NCI-H446 (cell line): ENCODE measurements at regions not wholly inside any gene's neighbourhood (a gene's known extent, or its start where the extent isn't known, plus 50 kb on each side); places are given as distances from the start of the nearest gene placed in this dataset.

ENCODE experiments used
- DNase-seq, 2 experiments: peaks; one replicate each; lab custom pipeline; 2025; lab: John Stamatoyannopoulos, UW

DNA sequence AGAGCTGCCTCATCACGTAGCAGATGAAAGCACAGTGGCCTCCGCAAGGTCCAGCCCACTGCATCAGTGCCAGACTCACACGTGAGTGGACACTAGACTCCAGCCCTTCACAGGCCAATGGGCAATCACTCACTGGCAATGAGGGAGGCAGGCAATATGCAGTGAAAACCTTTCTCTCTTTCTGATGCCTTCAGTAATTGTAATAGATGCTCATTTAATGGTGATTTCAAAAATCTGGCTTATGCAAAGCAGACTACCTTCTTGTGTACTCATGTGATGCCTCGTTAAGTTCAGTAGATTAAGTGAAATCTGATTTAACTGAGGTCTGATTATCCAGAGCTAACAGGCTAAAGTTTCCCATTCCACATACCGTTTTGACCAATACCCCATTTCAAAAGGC is 546.9 kb downstream of the MIAT start:
- DNase-seq, result no peak

DNA sequence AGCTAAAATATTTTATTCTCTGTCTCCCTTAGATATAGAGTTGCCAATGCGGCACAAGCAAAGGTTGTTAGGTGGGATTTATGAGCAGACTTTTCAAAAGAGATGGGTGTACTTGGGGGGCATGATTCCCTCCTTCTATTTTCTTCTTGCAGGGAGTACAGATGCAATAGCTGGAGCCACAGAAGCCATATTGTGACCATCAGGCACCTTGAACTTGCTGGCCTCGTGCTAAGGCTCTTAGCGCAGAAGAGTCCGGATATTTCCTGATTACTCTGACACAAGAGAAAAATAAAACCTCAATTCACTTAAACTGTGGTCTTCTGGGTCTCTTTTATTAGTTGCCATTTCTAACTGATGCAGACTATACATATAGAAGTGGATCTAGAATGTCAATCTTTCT is 547.4 kb downstream of the MIAT start:
- no peak for DNase-seq

DNA sequence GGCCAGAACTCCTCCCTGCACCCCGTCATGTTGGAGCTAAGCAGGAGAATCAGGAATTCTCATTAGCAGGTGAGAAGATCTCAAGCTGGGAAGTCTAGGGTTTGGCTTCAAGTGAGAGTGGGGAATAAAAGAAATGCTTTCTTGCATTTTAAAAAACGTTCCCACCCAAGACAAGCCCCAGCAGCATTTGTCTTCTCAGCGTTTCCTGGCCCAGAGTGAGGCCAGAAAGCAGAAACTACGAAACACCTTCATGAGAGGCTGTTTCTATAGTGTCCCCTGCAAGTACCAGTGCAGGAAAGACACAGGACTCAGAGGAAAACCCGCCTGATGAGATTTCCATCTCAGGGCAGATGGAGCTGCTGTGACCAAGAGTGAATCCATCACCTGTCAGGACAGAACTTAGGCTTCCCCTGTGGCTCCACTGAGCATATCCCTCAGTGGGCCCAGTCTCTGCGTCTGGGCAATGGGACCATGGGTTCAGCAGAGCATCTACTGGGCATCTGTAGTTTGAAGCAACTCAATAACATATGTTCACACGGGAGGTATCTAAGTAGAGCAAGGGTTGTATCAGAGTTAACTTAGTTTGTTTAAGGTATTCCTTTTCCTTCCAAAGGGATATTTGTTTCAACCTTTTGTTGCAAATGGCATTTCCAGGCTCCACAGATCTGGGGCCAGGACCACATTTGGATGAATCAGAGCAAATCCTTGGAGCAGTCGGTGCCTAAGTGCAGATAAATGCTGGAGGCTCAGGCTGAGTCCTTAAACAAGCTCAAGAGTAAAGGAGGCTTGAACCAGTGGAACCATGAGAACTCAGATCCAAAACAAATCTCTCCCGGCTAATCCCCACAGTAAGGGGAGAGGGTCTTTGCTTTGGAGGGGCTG is 548.3 kb downstream of the MIAT start:
- DNase-seq, result no peak

DNA sequence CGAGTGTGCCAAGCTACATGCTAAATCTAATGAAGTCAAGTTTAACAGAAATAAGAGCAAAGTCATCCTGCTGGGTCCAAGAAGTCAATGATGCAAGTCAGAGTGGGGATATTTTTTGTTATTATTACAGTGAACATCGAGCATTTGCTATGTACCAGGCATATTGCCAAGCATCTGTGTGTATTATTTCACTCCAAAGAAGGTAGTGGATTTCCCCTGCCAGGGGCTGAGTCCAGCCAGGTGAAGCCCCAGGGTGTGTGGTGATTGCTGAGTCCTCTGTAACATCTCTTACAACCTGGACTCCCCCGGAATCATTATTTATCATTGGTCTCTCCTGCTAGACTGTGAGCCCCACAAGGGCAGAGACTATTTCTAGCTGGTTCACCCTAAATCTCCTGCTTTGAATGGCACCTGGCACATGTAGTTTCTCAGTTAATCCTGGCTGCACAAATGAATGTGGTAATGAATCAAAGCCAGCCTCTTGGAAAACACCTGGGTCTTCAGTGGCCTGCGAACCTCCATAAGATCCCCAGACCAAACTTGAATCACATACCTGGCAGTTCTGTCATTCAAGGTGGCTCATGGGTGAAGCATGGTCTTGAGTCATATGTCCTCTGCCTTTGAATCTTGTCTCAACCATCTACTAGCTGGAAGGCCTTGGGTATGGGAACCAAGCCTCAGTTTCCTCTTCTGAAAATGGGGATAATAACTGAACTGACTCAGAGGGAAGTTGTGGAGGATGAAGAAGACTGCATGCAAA is 549.2 kb downstream of the MIAT start:
- DNase-seq, result peak; percentile 20 to 52

DNA sequence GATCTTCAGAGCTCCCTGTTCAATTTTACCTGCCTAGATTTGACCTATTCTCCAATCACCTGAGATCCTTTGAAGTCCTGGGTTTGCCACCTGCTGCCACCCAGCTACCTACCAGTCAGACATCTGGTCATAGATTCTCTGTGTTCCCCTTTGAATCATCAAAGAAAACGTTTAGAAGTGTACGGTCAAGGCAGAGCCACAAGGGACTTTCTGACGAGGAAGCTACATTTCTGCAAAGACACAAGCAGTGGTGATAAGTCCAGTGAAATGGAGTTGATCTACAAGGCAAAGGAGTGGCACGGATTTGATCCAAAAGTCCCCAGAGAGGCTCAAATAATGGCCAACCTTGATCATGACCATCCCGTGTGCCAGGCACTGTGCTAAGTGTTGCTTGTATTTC is 549.9 kb downstream of the MIAT start:
- DNase-seq, result no peak

DNA sequence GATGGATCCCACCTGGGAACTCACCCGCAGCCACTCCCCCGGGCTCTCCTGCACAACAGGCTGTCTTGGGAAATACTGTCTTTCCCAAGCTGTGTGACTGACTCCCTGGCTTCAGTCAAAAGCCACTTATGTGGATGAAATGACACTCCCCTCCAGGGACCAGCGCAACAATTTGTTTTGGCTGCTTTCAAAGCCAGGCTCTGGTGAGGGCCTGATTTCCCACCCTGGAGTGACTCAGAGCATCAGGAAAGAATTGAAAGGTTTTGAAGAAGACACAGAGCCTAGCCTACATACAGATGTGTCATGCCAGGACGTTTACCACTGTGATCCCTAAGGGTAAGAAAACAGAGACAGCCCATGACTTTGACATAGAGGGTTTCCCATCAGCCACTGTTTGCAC is 550.5 kb downstream of the MIAT start:
- DNase-seq, result no peak

DNA sequence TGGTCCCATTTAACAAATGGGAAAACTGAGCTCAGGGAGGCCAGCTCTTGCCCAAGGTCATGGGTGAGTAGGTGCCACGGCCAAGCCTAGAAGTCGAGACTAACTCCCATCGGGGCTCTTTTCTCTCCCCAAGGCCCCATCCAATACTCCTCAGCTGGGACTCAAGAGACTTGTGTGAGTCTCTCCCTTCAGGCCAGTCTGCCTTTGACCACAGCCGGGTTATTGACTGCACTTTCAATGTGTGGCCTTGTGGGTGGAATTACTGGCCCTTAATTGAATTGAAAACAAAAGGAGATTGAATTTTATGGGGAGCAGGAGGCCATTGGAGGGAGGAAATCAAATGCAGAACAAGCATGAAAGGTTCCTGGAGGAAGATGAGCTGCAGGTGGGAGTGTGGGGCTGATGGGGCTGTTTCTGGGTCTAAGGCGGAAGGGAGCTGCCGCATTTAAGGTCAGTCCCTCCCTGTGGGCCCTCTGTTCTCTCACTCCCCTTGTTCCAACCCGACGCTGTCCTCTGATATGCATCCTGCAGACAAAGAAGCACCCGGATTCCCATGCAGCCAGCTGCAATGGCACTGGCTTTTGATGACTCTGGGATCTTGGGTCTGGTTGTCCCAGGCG is 552.8 kb downstream of the MIAT start:
- DNase-seq, result no peak

DNA sequence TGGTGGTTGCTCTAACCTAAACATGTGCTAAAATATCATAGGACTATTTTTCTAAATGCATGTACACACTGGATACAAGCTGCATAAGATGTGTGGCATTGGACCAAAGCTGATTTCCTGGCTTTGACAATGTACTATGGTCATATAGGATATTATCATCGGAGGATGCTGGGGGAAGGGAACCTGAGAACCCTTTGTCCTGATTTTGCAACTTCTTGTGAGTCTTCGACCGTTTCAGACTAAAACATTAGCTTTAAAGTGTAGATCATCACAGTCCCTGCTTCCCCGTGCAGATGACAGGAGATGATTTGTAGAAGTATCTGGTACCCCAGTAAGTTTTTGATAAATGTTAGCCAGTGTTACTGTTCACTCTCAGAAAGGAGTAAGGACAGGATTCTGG is 554.7 kb downstream of the MIAT start:
- DNase-seq, result no peak

DNA sequence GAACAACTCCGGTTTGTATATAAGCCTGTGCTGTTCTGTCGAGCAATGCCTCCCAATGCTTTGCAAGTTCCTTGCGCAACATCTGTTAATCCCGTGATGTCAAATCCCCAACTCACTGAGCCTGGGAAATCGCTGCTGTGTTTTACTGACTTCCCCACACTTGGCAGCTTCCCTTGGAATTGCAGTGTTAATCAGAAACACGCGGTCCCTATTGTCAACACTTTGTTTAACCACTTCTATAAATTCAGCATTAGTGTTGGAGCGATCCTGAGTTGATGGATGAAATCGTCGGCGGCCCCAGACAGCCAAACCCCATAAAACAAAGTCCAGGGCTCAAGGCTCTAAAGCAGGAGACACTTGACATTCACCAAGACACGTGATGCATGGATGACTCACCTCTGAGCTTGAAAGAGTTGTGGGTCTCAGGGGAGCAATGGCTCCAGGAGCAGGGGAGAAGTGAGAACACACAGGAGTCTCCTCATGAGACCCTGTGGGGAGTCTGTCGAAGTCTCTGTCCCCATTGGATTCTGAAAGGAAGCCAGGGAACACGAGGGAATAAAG is 555.3 kb downstream of the MIAT start:
- DNase-seq, result peak in 1 of 2 experiments; percentile 58

DNA sequence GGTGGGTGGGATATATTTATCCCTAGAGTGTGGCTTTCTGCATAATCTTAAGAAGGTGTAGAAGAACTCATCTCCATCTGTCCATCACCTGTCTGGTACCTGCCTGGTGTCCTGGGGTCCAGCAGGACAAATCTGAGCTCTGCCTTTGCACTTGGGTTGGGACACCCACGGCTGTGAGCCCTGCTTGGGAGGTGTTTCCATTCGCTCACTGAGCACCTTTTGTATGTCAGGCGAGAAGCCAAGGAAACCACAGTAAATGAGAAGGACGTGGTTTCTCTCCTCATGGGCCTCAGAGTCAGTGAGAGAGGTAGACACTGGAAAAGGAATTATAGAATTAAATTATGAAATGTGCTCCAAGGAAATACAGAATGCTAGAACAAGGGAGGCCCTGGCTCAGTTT is 555.9 kb downstream of the MIAT start:
- no peak for DNase-seq

DNA sequence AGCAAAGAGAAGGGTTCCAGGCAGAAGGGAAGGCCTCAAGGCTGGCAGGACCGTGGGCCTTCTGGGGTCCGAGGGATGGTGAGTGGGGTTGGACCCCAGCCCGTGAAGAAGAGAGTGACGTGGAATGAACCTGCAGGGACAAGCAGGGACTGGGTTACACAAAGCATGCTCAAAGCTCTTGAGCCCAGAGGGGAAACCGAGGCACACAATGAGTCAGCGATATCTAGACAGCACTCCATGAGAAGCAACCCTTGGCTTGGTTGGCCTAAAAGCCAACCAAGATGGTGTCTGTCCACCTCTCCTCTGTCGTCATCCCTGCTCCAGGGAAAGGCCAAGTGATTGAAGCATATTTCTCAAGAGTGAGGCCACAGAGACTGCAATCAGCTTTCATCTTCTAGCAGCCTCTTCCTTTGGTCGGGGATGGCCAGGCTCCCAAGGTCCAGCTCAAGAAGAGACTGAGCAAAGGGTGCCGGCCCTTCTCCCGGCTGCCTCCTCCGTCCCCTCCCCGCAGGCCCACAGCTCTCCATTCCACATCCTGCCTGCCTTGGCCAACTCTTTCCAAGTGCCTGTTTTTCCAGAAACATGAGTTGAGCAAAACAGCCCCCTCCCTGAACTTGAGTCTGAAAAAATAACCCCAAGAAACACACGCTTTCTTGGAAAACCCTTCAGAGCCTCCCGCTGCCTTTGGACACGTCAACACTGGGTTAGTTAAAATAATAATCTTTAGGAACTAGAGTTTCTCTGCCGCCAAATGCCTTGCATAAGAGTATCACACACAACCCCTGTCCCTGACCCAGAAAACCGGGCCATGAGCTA is 556.6 kb downstream of the MIAT start:
- no peak for DNase-seq

DNA sequence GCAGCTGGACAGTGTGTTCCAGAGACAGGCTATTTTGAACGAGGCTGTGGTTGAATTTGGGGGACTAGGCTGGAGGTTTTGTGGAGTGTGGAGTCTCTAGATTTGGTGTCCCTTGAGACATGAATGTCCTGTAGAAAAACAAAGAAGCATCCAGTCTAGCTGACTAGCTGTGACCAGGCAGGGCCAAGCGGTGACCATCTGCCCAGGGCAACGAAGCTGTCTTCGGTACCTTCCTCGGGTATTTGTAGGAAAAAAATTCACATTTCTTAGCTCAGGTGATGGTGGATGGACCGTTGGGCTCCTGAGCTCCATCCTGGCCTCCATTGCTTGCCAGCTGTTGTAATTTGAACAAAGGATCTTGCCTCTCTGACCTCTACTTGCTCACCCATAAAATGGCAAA is 557.3 kb downstream of the MIAT start:
- no peak for DNase-seq

DNA sequence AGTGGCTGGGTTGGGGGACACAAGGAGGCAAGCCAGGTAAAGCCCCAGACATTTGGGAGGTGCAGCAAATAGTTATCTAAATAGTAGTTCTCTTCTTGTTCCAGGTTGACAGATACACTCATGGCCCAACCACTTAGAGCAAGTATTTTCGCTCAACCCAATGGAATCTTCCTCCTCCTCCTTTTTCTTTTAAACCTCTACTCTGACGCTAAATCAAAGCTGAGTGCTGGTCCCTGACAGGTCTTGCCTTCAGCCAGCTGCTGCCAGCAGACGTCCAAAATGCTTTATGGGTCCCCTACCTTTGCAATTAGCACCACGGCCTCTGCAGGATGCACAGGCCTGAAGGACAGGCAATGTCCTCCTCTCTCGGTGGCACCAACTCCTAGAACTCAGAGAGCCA is 558.5 kb downstream of the MIAT start:
- no peak for DNase-seq

DNA sequence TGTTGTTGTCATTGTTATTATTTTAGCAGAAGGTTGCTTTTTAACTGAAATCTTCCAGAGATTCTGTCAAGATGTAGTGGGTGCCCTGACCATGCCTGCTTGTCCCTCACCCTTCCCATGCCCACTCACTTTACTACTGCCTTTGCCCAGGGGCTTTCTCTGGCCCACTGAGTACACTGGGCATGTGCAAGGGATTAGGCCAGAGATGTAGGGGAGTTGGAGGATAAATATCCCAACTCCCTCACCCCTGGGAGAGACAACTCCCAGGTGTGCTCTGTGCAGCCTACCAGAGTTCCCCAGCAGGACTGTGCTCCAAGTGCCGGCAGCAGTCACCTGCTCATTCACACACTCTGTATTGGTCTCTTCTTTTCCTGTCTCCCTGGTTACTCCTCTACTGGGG is 559.1 kb downstream of the MIAT start:
- DNase-seq, result no peak

DNA sequence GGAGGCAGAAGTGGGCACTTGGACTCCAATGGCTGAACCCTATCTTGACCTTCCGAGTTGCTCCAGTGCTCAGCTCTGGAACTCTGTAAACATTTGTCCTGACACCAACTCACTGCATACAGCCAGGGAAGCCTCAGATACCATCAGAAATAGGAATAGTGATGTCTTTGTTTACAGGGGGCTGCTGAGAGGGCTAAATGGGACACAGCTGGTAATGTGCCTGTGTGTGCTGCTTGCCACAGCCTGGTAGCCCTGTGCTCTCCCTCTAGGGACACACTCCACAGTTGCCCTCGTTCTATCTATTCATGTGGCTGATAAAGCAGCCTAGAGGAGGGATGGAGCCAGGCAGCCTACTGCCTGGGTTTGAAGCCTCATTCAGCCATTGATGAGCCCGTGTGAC is 559.8 kb downstream of the MIAT start:
- no peak for DNase-seq

DNA sequence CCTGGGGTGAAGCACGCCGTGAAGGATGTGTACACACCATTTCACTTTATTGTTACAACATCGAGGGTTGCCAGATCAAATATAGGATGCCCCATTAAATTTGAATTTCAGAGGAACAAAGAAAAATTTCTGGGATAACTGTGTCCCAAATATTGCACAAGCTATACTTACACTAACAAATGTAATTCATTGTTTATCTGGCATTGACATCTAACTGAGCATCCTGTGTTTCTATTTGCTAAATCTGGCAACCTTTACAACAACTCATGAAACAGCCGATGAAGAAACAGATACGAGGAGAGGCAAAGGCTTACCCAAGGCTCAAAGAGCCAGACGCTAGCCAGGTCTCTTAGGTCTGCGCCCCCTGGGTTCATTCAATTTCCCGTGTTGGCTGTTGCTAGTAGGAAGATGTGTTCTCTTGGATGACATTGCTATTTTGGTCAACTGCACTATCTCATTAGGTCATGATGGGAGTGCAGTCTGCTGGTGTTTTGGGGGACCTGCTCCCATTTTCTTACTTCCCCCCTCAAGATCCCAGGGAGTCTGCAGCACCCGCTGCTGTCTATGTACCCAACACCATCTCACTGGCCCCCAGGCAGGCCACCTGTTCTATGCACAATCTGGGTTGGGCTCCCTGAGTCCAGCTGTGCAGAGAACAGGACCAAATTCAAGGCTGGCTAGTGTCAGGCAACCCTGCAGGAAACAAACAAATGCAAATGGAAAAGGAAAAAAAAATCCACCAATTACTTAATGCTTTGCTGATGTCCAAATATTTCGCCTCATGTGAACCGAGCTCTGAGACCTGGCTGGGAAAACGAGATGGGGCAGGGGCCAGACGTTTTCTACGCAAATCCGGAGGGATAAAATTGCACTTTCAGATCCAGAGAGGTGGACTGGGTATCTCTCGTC is 560.9 kb downstream of the MIAT start:
- no peak for DNase-seq

DNA sequence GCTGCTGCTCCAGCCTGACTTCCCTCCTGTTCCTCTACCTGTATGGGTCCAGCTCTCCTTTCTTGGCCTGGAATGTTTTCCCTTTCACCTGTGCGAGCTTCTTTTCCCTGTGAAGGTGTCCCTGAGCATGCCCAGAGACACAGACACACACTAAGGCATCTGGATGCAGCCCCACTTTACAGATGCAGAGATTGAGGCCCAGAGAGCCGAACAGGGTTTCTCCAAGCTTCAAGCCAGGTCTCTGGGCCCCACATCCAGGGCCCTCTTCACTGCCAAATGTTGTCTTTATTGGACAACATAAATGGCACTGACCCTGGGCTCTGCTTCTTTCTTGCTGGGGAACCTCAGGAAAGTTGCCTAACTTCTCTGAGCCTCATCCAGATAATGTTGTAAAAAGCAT is 561.6 kb downstream of the MIAT start:
- DNase-seq, result no peak

DNA sequence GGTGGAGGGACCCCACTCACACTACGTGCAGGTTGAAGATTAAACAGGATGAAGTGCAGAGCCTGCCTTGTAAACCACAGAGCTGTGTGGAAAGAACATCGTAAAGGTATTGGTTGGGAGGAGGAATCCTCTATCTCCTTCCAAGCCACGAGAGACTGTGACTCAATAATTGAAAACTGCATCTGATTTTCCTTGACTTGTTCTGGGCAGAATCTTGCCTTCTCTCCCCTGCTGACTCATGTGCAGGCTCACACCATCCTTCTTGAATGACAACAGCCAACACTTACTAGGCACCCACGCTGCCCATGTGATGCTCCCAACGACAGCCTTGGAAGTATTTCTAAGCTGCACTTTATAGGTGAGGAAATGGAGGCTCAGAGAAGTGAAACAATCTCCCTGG is 563.0 kb downstream of the MIAT start:
- DNase-seq, result no peak

DNA sequence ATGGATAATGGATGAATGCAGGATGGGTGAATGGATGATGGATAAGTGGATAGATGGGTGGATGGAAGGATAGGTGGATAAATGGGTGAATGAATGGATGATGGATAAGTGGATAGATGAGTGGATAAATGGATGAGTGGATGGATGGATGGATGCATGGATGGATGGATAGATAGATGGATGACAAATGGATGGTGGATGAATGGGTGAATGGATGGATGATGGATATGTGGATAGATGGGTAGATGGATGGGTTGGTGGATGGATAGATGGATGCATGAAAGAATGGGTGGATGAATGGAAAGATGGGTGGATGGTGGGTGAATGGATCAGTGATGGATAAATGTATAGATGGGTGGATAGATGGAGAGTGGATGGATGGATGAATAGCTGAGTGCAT is 564.8 kb downstream of the MIAT start:
- DNase-seq, result no peak

DNA sequence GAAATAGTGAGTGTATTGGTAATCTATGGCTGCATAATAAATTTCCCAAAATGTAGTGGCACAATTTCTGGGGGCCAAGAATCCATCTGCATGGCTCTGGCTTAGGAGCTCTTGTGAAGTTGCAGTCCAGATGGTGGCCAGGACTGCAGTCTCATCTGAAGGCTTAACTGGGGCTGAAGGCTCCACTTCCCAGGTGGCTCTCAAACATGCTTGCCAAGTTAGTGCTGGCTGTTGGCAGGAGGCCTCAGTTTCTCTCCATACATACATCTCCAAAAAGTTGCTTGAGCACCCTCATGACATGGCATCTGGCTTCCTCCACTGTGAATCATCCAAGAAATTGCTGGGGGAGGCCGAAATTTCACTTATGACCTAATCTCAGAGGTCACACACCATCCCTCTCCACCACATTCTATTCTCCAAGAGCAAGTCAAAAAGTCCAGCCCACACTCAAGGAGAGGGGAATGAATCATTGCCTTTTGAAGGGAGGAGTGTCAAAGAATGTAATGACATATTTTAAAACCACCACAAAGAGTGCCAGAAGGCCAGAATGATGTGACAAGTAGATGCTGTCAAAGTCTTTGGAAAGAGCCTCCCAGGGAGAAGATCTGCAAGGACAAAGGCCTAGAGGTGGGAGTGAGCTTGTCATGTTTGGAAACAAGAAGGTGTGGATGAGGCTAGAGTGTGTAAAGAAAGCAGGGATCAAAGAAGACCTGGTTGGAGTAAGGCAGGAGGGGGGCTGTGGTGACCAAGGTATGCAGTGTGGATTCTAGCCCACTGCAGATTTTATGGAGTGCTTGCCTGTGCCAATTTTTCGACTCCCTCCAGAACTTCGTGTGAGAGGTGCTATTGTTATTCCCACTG is 566.2 kb downstream of the MIAT start:
- peak in 1 of 2 experiments; percentile 46 for DNase-seq
